Left renal pelvis (tissue), 4 donors: ENCODE measurements at regions not wholly inside any gene's neighbourhood (a gene's known extent, or its start where the extent isn't known, plus 50 kb on each side); places are given as distances from the start of the nearest gene placed in this dataset.

ENCODE experiments used
- DNase-seq, 4 donors: peaks; one replicate each; pipeline ENCODE4 v3.0.0-alpha.2; 2013; ENCODE audit warnings: low read depth in 4 of 4, low spot score in 3 of 4

GRCh38 chr4:114509340-114509739 is 89.3 kb upstream of the UGT8 start:
- DNase-seq, result no peak

- no peak for DNase-seq
These were observed 85.9 kb upstream of the UGT8 start for GRCh38 chr4:114512595-114513295.

- no peak for DNase-seq
These were observed 79.2 kb upstream of the UGT8 start for GRCh38 chr4:114519368-114519767.

- no peak for DNase-seq
These were observed 71.4 kb upstream of the UGT8 start for GRCh38 chr4:114527170-114527569.

- no peak for DNase-seq
These were observed 71.0 kb upstream of the UGT8 start for GRCh38 chr4:114527637-114528036.

GRCh38 chr4:114535725-114536124 is 62.9 kb upstream of the UGT8 start:
- DNase-seq, result no peak

GRCh38 chr4:114537352-114537751 is 61.3 kb upstream of the UGT8 start:
- no peak for DNase-seq

GRCh38 chr4:114538012-114538617 is 60.5 kb upstream of the UGT8 start:
- DNase-seq, result no peak

- DNase-seq, result no peak
These were observed 58.6 kb upstream of the UGT8 start for GRCh38 chr4:114539985-114540384.

GRCh38 chr4:114547340-114548134 is 51.1 kb upstream of the UGT8 start:
- DNase-seq, result no peak
